GM12865 (cell line): ENCODE measurements at regions not wholly inside any gene's neighbourhood (a gene's known extent, or its start where the extent isn't known, plus 50 kb on each side); places are given as distances from the start of the nearest gene placed in this dataset.

Experiments
- DNase-seq: peaks from one replicate; pipeline ENCODE4 v3.0.0; 2010; ENCODE audit warnings: low read depth
- H3K4me3 ChIP-seq: 2 replicates; pipeline ENCODE4 v1.5.1; 2011; ENCODE audit warnings: mild to moderate bottlenecking, low read depth, low read length, control low read depth
- CTCF ChIP-seq: IDR thresholded peaks from 2 replicates; pipeline ENCODE4 v1.5.1; 2011; ENCODE audit warnings: low read length, control low read depth, low read depth, inconsistent platforms; ENCODE audit not compliant: insufficient read depth; ENCODE audit errors: missing control alignments

- DNase-seq = no peak
- no peak for TF ChIP-seq CTCF
- no peak overlapping the region for H3K4me3 ChIP-seq
These were observed 224.9 kb upstream of the SMLR1 start for GRCh38 chr6:130602151-130602770.

GRCh38 chr6:130603391-130603790, 223.8 kb upstream of the SMLR1 start:
- DNase-seq = no peak
- no peak for TF ChIP-seq CTCF
- H3K4me3 ChIP-seq = no peak overlapping the region

GRCh38 chr6:130604841-130605399, 222.3 kb upstream of the SMLR1 start:
- DNase-seq = peak; percentile 10
- TF ChIP-seq CTCF = no peak
- H3K4me3 ChIP-seq = no peak overlapping the region

- DNase-seq = no peak
These were observed 216.9 kb upstream of the SMLR1 start for GRCh38 chr6:130610303-130610702.

GRCh38 chr6:130611366-130611765, 215.8 kb upstream of the SMLR1 start:
- no peak for TF ChIP-seq CTCF
- H3K4me3 ChIP-seq = no peak overlapping the region
- no peak for DNase-seq

More at GRCh38 chr6:130610303-130610702, 216.9 kb upstream of the SMLR1 start:
- H3K4me3 ChIP-seq = no peak overlapping the region
- TF ChIP-seq CTCF = no peak

- no peak for TF ChIP-seq CTCF
- no peak overlapping the region for H3K4me3 ChIP-seq
- DNase-seq = no peak
These were observed 214.0 kb upstream of the SMLR1 start for GRCh38 chr6:130613176-130613575.

GRCh38 chr6:130615816-130616215, 211.4 kb upstream of the SMLR1 start:
- no peak for TF ChIP-seq CTCF
- H3K4me3 ChIP-seq = no peak overlapping the region
- DNase-seq = no peak
